Mesenchymal stem cell (in vitro differentiated cells and primary cell): ENCODE measurements at regions not wholly inside any gene's neighbourhood (a gene's known extent, or its start where the extent isn't known, plus 50 kb on each side); places are given as distances from the start of the nearest gene placed in this dataset.

Source experiments
- DNase-seq: peaks from one replicate; pipeline ENCODE4 v3.0.0-alpha.2; 2013
- H2AFZ ChIP-seq: one replicate; pipeline ENCODE4 v1.6.1; 2013; ENCODE audit warnings: low read depth, mild to moderate bottlenecking, control low read depth, inconsistent platforms, low read length, moderate library complexity
- H2AK5ac ChIP-seq: 2 replicates; pipeline ENCODE4 v1.6.1; 2013; ENCODE audit warnings: low read length, moderate library complexity, mild to moderate bottlenecking, inconsistent platforms; ENCODE audit not compliant: severe bottlenecking
- H2BK120ac ChIP-seq: one replicate; pipeline ENCODE4 v1.6.1; 2013; ENCODE audit warnings: low read depth, mild to moderate bottlenecking, inconsistent platforms, low read length, moderate library complexity
- H2BK12ac ChIP-seq, 2 experiments: one replicate each; pipeline ENCODE4 v1.6.1; 2013; ENCODE audit warnings: inconsistent platforms in 2 of 2, low read length in 2 of 2, mild to moderate bottlenecking in 2 of 2, moderate library complexity in 2 of 2, control low read depth in 1 of 2
- H2BK15ac ChIP-seq: one replicate; pipeline ENCODE4 v1.6.1; 2013; ENCODE audit warnings: mild to moderate bottlenecking, low read depth, inconsistent platforms; ENCODE audit not compliant: poor library complexity, severe bottlenecking
- H2BK5ac ChIP-seq: 2 replicates; pipeline ENCODE4 v1.6.1; 2013; ENCODE audit warnings: low read depth, mild to moderate bottlenecking, low read length, control low read depth, inconsistent platforms; ENCODE audit not compliant: poor library complexity, severe bottlenecking
- H3K14ac ChIP-seq, 2 experiments: one replicate each; pipeline ENCODE4 v1.6.1; 2013; ENCODE audit warnings: inconsistent platforms in 2 of 2, low read length in 2 of 2, control low read depth in 1 of 2, mild to moderate bottlenecking in 1 of 2, moderate library complexity in 1 of 2
- H3K18ac ChIP-seq, 2 experiments: one replicate each; pipeline ENCODE4 v1.6.1; 2013; ENCODE audit warnings: inconsistent platforms in 2 of 2, low read length in 2 of 2, control low read depth in 1 of 2, low read depth in 1 of 2, mild to moderate bottlenecking in 1 of 2
- H3K23ac ChIP-seq, 2 experiments: one replicate each; pipeline ENCODE4 v1.6.1; 2013; ENCODE audit warnings: inconsistent platforms in 2 of 2, low read length in 2 of 2, mild to moderate bottlenecking in 2 of 2, moderate library complexity in 2 of 2, control low read depth in 1 of 2
- H3K27ac ChIP-seq: 2 replicates; pipeline ENCODE4 v1.5.1; 2013; ENCODE audit warnings: mild to moderate bottlenecking, moderate library complexity, low read length, control low read depth, inconsistent platforms; ENCODE audit not compliant: poor library complexity, severe bottlenecking
- H3K27me3 ChIP-seq, 2 experiments: 2 replicates each; pipeline versions ENCODE4 v1.6.1 to v1.7.0; 2013; ENCODE audit warnings: low read length in 2 of 2, mild to moderate bottlenecking in 2 of 2, moderate library complexity in 2 of 2, control low read depth in 1 of 2, inconsistent platforms in 1 of 2; ENCODE audit not compliant: control insufficient read depth in 1 of 2, insufficient read depth in 1 of 2
- H3K36me3 ChIP-seq, 2 experiments: 2 replicates each; pipeline versions ENCODE4 v1.6.1 to v1.7.0; 2013; ENCODE audit warnings: low read length in 2 of 2, control low read depth in 1 of 2, inconsistent platforms in 1 of 2, low read depth in 1 of 2, mild to moderate bottlenecking in 1 of 2; ENCODE audit not compliant: insufficient read depth in 2 of 2, control insufficient read depth in 1 of 2
- H3K4ac ChIP-seq, 2 experiments: one replicate each; pipeline ENCODE4 v1.6.1; 2013; ENCODE audit warnings: inconsistent platforms in 2 of 2, low read length in 2 of 2, mild to moderate bottlenecking in 2 of 2, moderate library complexity in 2 of 2, control low read depth in 1 of 2, low read depth in 1 of 2
- H3K4me1 ChIP-seq: 2 replicates; pipeline ENCODE4 v1.6.1; 2013; ENCODE audit warnings: low read depth, low read length, control low read depth; ENCODE audit not compliant: control insufficient read depth, insufficient read depth
- H3K4me2 ChIP-seq: 2 replicates; pipeline ENCODE4 v1.6.1; 2013; ENCODE audit warnings: low read length, mild to moderate bottlenecking, inconsistent platforms; ENCODE audit not compliant: poor library complexity, severe bottlenecking
- H3K4me3 ChIP-seq, 2 experiments: 2 replicates each; pipeline versions ENCODE4 v1.5.1 to v1.7.0; 2013; ENCODE audit warnings: low read length in 2 of 2, mild to moderate bottlenecking in 2 of 2, control low read depth in 1 of 2, low read depth in 1 of 2; ENCODE audit not compliant: insufficient read depth in 1 of 2
- H3K79me1 ChIP-seq: replicated peaks from 2 replicates; pipeline ENCODE4 v1.6.1; 2013; ENCODE audit warnings: mild to moderate bottlenecking, control low read depth, low read length, inconsistent platforms; ENCODE audit not compliant: poor library complexity, severe bottlenecking
- H3K9ac ChIP-seq: 2 replicates; pipeline ENCODE4 v1.7.0; 2013; ENCODE audit warnings: mild to moderate bottlenecking, low read length, moderate library complexity
- H3K9me3 ChIP-seq: 2 replicates; pipeline ENCODE4 v1.7.0; 2013; ENCODE audit warnings: mild to moderate bottlenecking, low read length; ENCODE audit not compliant: control insufficient read depth
- H4K8ac ChIP-seq: one replicate; pipeline ENCODE4 v1.6.1; 2013; ENCODE audit warnings: inconsistent platforms, mild to moderate bottlenecking, low read length, moderate library complexity
- H4K91ac ChIP-seq: one replicate; pipeline ENCODE4 v1.6.1; 2013; ENCODE audit warnings: mild to moderate bottlenecking, low read length, inconsistent platforms
- WGBS: methylation state at CpG from one replicate; pipeline ENCODE4 v1.1.7; 2013; ENCODE audit warnings: mixed read lengths; 5-methylcytosine and 5-hydroxymethylcytosine counted together

DNA sequence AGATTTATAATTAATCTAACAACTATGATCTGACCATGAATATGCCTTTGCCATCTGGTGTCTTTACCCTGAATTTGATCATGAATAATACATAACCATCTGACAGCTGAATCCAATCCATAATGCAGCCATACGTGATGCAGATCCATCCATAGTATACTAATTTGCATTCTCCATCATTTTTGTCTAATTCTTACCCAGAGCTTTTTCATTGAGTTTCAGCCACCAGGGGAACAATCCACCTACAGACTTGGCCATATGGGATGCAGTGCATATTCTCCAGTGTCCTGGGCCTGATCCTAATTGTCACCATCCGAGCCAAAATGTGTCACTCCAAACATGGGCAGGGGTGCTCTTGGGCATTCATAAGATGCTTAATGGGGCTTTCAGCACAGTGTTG lies 227.2 kb upstream of the CRIM1 start:
- Histone ChIP-seq H3K4me3 (no peak overlapping the region), H3K14ac (no peak overlapping the region), H2AK5ac (no peak overlapping the region), H3K9ac (no peak overlapping the region), H2BK12ac (no peak overlapping the region), H3K27ac (no peak overlapping the region), H2BK15ac (no peak overlapping the region), H3K36me3 (no peaks in the 10 kb centered on the region), H3K27me3 (no peaks in the 10 kb centered on the region), H3K79me1 (no peaks in the 10 kb centered on the region), H3K4me2 (no peak overlapping the region), H4K91ac (no peak overlapping the region), H3K4me1 (no peaks in the 10 kb centered on the region), H4K8ac (no peak overlapping the region), H3K9me3 (peaks cover 2% of the 10 kb centered on the region), H3K4ac (no peak overlapping the region), H2BK120ac (no peak overlapping the region), H3K18ac (no peak overlapping the region), H2BK5ac (no peak overlapping the region), H2AFZ (no peak overlapping the region), H3K23ac (no peak overlapping the region)
- no peak for DNase-seq
- WGBS: 98% methylated on average over 2 of the region's 2 CpGs

DNA sequence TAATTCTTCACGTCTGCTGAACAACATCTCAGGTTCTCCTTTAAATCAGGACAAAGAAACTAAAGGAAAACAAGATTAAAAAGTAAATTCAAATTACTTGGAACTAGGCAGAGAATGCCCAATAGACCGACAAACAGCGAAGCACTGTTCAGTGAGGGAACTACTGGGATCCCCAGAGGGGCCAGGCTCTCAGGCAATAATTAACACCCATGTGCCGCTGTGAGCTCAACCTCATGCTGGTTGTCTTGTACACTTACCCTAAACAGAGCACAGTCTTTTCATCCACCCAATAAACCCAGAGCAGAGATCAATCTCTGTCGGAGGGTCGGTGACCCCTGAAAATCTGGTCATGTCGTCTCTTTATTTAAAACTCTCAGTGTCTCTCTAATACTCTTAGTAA lies 229.9 kb upstream of the CRIM1 start:
- H3K18ac ChIP-seq: no peak overlapping the region
- H2AFZ ChIP-seq: no peak overlapping the region
- DNase-seq: no peak
- no peak overlapping the region for H3K9ac ChIP-seq
- H2BK15ac ChIP-seq: no peak overlapping the region
- no peak overlapping the region for H3K23ac ChIP-seq
- H3K9me3 ChIP-seq: peaks cover 14% of the 10 kb centered on the region
- H4K8ac ChIP-seq: no peak overlapping the region
- WGBS: 88% methylated on average over 7 of the region's 7 CpGs
- no peak overlapping the region for H3K4ac ChIP-seq
- H4K91ac ChIP-seq: no peak overlapping the region
- H3K4me3 ChIP-seq: no peak overlapping the region
- no peaks in the 10 kb centered on the region for H3K4me1 ChIP-seq
- no peaks in the 10 kb centered on the region for H3K27me3 ChIP-seq
- H3K4me2 ChIP-seq: no peak overlapping the region
- H2BK12ac ChIP-seq: no peak overlapping the region
- H3K27ac ChIP-seq: no peak overlapping the region
- no peak overlapping the region for H2BK5ac ChIP-seq
- H2BK120ac ChIP-seq: no peak overlapping the region
- no peak overlapping the region for H2AK5ac ChIP-seq
- no peaks in the 10 kb centered on the region for H3K79me1 ChIP-seq
- no peak overlapping the region for H3K14ac ChIP-seq
- H3K36me3 ChIP-seq: no peaks in the 10 kb centered on the region

DNA sequence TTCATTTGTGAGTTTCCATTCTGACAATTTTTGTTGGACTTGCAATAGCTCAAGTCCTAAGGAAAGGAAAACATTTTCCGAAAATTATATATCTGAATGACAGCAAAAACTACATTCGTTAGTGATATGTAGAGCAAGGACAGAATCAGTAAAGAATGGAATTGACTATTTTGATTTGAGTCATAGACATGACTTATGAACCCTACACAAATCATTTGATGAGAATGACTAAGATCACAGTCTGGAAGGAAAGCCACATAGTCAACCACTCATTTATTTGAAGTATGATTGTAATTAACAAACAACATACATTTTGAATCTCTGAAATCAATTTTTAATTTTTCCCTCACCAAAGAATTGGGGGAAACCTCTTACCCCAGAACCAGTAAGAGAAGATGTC lies 231.6 kb upstream of the CRIM1 start:
- Histone ChIP-seq H2BK12ac (no peak overlapping the region), H2BK120ac (no peak overlapping the region), H3K9ac (no peak overlapping the region), H3K27ac (no peak overlapping the region), H2AK5ac (no peak overlapping the region), H3K23ac (no peak overlapping the region), H3K79me1 (no peaks in the 10 kb centered on the region), H3K4me2 (no peak overlapping the region), H3K27me3 (no peaks in the 10 kb centered on the region), H4K91ac (no peak overlapping the region), H3K4ac (no peak overlapping the region), H3K9me3 (peaks cover 12% of the 10 kb centered on the region), H3K18ac (no peak overlapping the region), H3K4me1 (no peaks in the 10 kb centered on the region), H2BK15ac (no peak overlapping the region), H3K14ac (no peak overlapping the region), H2AFZ (no peak overlapping the region), H2BK5ac (no peak overlapping the region), H4K8ac (no peak overlapping the region), H3K4me3 (no peak overlapping the region), H3K36me3 (no peaks in the 10 kb centered on the region)
- DNase-seq: no peak
- 100% methylated on average over 1 of the region's 2 CpGs for WGBS

DNA sequence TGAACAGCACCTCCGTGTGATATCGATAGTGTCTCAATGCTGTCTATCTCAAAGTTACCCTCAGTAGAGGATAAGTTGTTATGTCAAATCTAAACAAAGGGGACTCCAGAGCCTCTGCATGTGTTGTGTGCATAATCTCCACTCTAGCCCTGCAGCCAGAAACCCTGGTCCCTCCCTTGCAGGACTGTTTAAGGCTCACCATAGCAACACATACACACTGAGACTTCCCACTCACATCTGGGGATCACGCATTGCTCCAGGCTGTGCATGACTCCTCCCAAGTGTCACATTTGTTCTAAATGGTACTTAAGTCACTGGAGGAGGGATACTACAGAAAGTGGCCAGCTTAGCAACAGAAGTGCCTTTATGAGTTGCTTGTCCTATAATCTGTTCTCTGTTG lies 258.6 kb upstream of the CRIM1 start:
- Histone ChIP-seq H2BK15ac (no peak overlapping the region), H3K9me3 (peaks cover 4% of the 10 kb centered on the region), H2AK5ac (no peak overlapping the region), H3K4me1 (no peaks in the 10 kb centered on the region), H3K36me3 (no peaks in the 10 kb centered on the region), H3K27me3 (no peaks in the 10 kb centered on the region), H3K18ac (no peak overlapping the region), H3K4me2 (no peak overlapping the region), H3K79me1 (no peaks in the 10 kb centered on the region), H3K23ac (no peak overlapping the region), H3K27ac (no peak overlapping the region), H4K8ac (no peak overlapping the region), H2BK120ac (no peak overlapping the region), H2BK12ac (no peak overlapping the region), H3K4ac (no peak overlapping the region), H3K4me3 (no peak overlapping the region), H3K9ac (no peak overlapping the region), H3K14ac (no peak overlapping the region), H4K91ac (no peak overlapping the region), H2BK5ac (no peak overlapping the region), H2AFZ (no peak overlapping the region)
- no peak for DNase-seq
- 64% methylated on average over 3 of the region's 3 CpGs for WGBS
